Right atrium auricular region (tissue), 2 donors: ENCODE measurements at regions not wholly inside any gene's neighbourhood (a gene's known extent, or its start where the extent isn't known, plus 50 kb on each side); places are given as distances from the start of the nearest gene placed in this dataset.

Experiments
- DNase-seq: peaks from one replicate; pipeline ENCODE4 v3.0.0-alpha.2; 2019; ENCODE audit warnings: low spot score
- H3K27ac ChIP-seq, 2 donors: fragments of 200-600 bp; sonication (generic); 1 replicate in 1 of 2; 2 replicates in 1 of 2; pipeline ENCODE4 v1.5.1; 2016 to 2019
- H3K27me3 ChIP-seq, 2 donors: fragments of 200-600 bp; sonication (generic); one replicate each; pipeline versions ENCODE4 v1.5.1 to v1.6.0; 2017 to 2019
- H3K36me3 ChIP-seq: fragments of 200-600 bp; sonication (generic); one replicate; pipeline ENCODE4 v1.5.1; 2016
- H3K4me1 ChIP-seq, 2 donors: fragments of 200-600 bp; sonication (generic); one replicate each; pipeline versions ENCODE4 v1.5.1 to v1.6.0; 2017 to 2019
- H3K4me3 ChIP-seq, 2 donors: fragments of 200-600 bp; sonication (generic); 1 replicate in 1 of 2; 2 replicates in 1 of 2; pipeline ENCODE4 v1.5.1; 2017 to 2019; ENCODE audit warnings: mild to moderate bottlenecking in 1 of 2, moderate library complexity in 1 of 2
- H3K9me3 ChIP-seq, 2 donors: fragments of 200-600 bp; sonication (generic); one replicate each; pipeline ENCODE4 v1.5.1; 2019
- TF ChIP-seq, protein P1 (sequence below), 2 donors: fragments of 200-600 bp; sonication (generic); IDR thresholded peaks; one replicate each; pipeline ENCODE4 v1.5.1; 2019; ENCODE audit warnings: antibody characterized with exemption in 2 of 2

DNA sequence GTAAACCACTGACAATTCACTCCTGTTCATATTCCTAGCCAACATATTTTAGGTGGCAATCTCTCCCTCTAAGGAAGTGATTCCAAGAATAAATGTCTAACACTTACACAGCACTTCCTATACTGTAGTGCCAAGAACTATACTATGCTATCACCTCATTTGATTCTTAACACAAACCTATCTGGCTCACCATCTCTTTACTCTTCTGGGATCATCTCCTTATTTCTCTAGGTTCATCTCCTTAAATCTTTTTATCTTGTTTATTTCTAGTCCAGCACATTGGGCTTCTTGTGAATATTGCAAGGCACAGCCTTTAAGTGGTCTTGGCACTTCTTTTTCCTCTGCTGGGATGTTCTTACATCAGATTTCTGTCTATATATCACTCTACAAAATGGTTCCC, 366.3 kb downstream of the SLITRK6 start:
- no peak for DNase-seq
- Histone ChIP-seq H3K27ac (no peak overlapping the region), H3K36me3 (no peaks in the 10 kb centered on the region)

DNA sequence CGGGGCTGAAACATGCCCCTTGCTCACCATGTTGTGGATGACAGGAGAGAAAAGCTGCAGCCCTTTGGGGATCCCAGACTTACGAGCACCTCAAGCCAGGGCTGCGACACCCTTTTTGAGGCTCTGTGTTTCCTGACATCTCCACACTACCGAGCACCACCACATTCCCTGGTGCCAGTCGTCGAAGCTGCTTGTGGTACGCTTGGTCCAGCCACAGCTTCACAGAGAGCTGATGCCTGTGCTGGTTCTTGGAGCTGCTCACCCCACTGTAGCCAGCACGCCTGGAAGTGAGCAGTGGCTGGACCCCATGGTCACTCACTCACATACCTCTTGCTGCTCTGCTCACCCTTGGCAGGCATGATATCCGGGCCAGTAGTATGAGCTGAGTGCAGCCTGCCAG, 367.5 kb downstream of the SLITRK6 start:
- TF ChIP-seq, protein P1, sequence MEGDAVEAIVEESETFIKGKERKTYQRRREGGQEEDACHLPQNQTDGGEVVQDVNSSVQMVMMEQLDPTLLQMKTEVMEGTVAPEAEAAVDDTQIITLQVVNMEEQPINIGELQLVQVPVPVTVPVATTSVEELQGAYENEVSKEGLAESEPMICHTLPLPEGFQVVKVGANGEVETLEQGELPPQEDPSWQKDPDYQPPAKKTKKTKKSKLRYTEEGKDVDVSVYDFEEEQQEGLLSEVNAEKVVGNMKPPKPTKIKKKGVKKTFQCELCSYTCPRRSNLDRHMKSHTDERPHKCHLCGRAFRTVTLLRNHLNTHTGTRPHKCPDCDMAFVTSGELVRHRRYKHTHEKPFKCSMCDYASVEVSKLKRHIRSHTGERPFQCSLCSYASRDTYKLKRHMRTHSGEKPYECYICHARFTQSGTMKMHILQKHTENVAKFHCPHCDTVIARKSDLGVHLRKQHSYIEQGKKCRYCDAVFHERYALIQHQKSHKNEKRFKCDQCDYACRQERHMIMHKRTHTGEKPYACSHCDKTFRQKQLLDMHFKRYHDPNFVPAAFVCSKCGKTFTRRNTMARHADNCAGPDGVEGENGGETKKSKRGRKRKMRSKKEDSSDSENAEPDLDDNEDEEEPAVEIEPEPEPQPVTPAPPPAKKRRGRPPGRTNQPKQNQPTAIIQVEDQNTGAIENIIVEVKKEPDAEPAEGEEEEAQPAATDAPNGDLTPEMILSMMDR (IDR thresholded peaks at IDR 0.05) = no peak

More for the DNA sequence above, 366.3 kb downstream of the SLITRK6 start:
- Histone ChIP-seq H3K4me3 (no peak overlapping the region), H3K4me1 (no peaks in the 10 kb centered on the region), H3K9me3 (no peaks in the 10 kb centered on the region), H3K27me3 (no peaks in the 10 kb centered on the region)
- TF ChIP-seq, protein P1 (IDR thresholded peaks at IDR 0.05) = no peak

DNA sequence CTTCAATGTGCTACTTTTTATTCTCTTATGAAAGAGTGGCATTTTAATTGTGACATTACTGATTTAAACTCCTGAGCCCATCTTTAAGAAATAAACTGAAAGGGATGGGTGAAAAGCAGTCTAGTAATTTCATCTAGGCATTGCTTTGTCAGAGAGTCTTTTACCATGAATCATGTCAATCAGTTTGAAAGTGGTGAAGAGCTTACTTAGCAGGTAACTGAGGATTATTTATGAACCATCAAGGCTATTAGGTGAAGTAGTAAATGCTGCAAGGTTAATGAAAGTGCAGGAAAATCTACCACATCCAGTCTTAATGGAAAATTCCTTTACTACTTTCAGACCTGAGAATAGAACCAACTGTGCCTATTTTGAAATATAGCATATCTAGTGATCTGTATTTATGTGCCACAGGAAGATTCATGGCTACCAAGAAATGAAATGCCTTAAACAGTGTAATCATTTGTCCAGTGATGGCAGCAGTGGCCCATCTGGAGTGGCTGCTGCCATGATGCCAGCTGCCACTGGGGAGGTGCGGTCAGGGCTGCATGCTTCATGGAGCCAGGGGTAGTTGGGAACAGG, 368.9 kb downstream of the SLITRK6 start:
- no peak overlapping the region for H3K4me3 ChIP-seq
- no peaks in the 10 kb centered on the region for H3K36me3 ChIP-seq
- no peak for DNase-seq
- H3K9me3 ChIP-seq = no peaks in the 10 kb centered on the region
- H3K4me1 ChIP-seq = no peaks in the 10 kb centered on the region
- no peak overlapping the region for H3K27ac ChIP-seq
- no peaks in the 10 kb centered on the region for H3K27me3 ChIP-seq
- TF ChIP-seq, protein P1 (IDR thresholded peaks at IDR 0.05) = no peak

More for the DNA sequence above, 367.5 kb downstream of the SLITRK6 start:
- DNase-seq = no peak
- H3K27me3 ChIP-seq = no peaks in the 10 kb centered on the region
- H3K4me1 ChIP-seq = no peaks in the 10 kb centered on the region
- no peak overlapping the region for H3K4me3 ChIP-seq
- no peaks in the 10 kb centered on the region for H3K9me3 ChIP-seq
- H3K36me3 ChIP-seq = no peaks in the 10 kb centered on the region
- no peak overlapping the region for H3K27ac ChIP-seq

DNA sequence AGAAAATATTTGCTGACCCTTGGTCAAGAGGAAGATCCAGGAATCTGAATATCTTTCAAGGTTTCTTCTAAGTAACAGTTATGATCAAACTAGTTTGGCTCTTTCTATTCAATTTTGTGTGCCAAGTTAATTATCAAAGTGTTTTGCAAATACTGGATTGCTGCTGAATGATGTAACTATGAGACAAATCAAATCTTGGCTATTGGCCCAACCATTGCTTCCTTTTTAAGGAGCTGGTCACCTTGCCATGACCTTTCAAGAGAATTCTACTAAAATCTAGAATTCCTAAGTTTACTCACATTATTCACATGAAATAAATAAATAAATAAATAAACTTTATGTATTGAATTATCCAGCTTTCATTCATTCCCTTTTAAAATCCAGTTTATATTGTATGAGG, 371.8 kb downstream of the SLITRK6 start:
- Histone ChIP-seq H3K36me3 (no peaks in the 10 kb centered on the region), H3K4me3 (no peak overlapping the region), H3K4me1 (no peaks in the 10 kb centered on the region), H3K27ac (no peak overlapping the region), H3K27me3 (no peaks in the 10 kb centered on the region), H3K9me3 (no peaks in the 10 kb centered on the region)
- TF ChIP-seq, protein P1 (IDR thresholded peaks at IDR 0.05) = no peak
- DNase-seq = no peak

DNA sequence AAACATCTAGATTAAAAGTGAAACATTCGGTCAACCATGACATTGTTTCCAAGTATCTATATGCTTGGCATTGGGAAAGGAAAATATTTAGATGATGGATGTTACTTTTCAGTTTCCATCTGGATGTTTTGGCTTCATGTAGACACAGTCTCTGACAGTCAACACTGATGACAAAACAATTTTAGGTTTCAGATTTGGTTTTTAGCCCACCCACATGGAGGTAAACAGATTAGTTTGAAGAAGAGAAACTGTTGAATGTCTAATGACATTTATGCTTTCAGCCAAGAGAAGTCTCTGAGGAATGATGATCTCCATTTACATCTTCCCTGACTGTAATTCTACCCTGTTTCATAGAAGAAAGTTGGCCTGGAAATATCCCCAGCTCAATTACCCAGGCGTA, 379.1 kb downstream of the SLITRK6 start:
- Histone ChIP-seq H3K9me3 (no peaks in the 10 kb centered on the region), H3K4me1 (no peaks in the 10 kb centered on the region), H3K27me3 (no peaks in the 10 kb centered on the region), H3K4me3 (no peak overlapping the region), H3K36me3 (no peaks in the 10 kb centered on the region), H3K27ac (no peak overlapping the region)
- no peak for DNase-seq
- TF ChIP-seq, protein P1 (IDR thresholded peaks at IDR 0.05) = no peak

DNA sequence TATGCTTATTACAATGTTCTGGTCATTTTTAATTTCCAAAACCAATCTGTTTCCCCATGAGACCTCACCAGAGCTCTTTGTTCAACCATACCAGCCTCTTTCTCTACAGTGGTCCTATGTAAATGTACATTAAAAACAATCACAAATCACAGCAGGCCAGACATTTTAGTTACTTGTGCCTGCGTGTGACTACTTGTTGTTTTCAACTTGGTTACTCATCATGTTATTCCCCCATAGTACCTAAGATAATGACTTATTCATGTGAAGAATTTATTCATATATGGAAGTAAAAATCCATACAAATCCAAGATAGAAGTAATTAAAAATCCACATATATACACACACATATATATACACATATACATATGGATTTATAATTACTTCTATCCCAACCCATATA, 379.6 kb downstream of the SLITRK6 start:
- Histone ChIP-seq H3K4me1 (no peaks in the 10 kb centered on the region), H3K9me3 (no peaks in the 10 kb centered on the region), H3K27ac (no peak overlapping the region), H3K27me3 (no peaks in the 10 kb centered on the region), H3K36me3 (no peaks in the 10 kb centered on the region), H3K4me3 (no peak overlapping the region)
- DNase-seq = no peak
- TF ChIP-seq, protein P1 (IDR thresholded peaks at IDR 0.05) = no peak
